ENCODE measurements at regions not wholly inside any gene's neighbourhood (a gene's known extent, or its start where the extent isn't known, plus 50 kb on each side); places are given as distances from the start of the nearest gene placed in this dataset.

DNA sequence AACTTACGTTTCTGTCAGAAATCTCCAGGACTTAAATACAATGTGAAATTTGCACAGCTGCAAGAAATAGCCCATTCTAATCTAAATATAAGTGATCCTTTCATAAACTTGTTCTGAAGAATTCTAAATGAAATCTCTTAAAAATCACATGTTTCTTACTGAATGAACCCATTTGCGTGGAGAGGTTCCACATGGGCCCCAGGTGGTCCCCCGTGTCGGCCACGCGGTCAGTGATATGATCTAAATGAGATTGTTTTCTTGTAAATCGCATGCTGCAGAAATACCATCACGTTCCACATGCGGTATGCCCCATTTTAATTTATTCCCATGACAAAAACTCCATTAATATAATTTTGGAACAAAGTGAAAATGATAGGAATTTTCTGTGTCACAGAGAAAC lies 818.9 kb upstream of the SLC35B3 start:
- TF ChIP-seq REST (IDR thresholded peaks at IDR 0.05; ENCODE audit: insufficient read depth in 1 of 2, low read depth in 2 of 2, low read length in 2 of 2) (no peak), SIN3A (IDR thresholded peaks at IDR 0.05; ENCODE audit: borderline replicate concordance, insufficient read depth, low read length) (no peak), TAF1 (IDR thresholded peaks at IDR 0.05; ENCODE audit: borderline replicate concordance, insufficient read depth, low read length) (no peak), POLR2AphosphoS5 (IDR thresholded peaks at IDR 0.05; ENCODE audit: low read depth, low read length) (no peak), FOXP2 (optimal IDR thresholded peaks at IDR 0.05; ENCODE audit: borderline replicate concordance, extremely low read depth, extremely low read length, insufficient read depth) (no peak)

- TF ChIP-seq POLR2AphosphoS5 (IDR thresholded peaks at IDR 0.05; ENCODE audit: low read depth, low read length) (no peak), TAF1 (IDR thresholded peaks at IDR 0.05; ENCODE audit: borderline replicate concordance, insufficient read depth, low read length) (no peak), FOXP2 (optimal IDR thresholded peaks at IDR 0.05; ENCODE audit: borderline replicate concordance, extremely low read depth, extremely low read length, insufficient read depth) (no peak), SIN3A (IDR thresholded peaks at IDR 0.05; ENCODE audit: borderline replicate concordance, insufficient read depth, low read length) (no peak), REST (IDR thresholded peaks at IDR 0.05; ENCODE audit: insufficient read depth in 1 of 2, low read depth in 2 of 2, low read length in 2 of 2) (no peak)
Observed at GRCh38 chr6:9252799-9253198, 817.5 kb upstream of the SLC35B3 start.

DNA sequence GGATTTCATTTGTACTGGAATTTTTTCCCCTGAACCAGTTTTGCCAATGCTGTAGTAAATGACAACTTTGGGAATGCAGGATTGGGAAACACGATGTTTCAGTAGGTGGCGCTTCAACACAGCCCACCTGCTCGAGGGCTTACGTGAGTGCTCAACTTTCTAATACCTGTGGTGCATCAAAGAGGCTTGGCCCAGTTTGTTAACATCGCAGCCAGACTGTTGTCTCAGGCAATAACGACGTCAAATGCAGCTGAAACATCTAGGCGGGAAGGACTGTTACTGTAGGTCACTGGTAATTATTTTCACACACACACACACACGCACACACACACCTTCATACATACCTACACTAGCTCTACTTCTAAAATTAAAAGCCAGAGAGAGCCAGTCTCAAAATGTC lies 815.5 kb upstream of the SLC35B3 start:
- no peak for TF ChIP-seq TAF1 (IDR thresholded peaks at IDR 0.05; ENCODE audit: borderline replicate concordance, insufficient read depth, low read length)

- TF ChIP-seq FOXP2 (optimal IDR thresholded peaks at IDR 0.05; ENCODE audit: borderline replicate concordance, extremely low read depth, extremely low read length, insufficient read depth), result no peak
- no peak for TF ChIP-seq SIN3A (IDR thresholded peaks at IDR 0.05; ENCODE audit: borderline replicate concordance, insufficient read depth, low read length)
- TF ChIP-seq REST (IDR thresholded peaks at IDR 0.05; ENCODE audit: insufficient read depth in 1 of 2, low read depth in 2 of 2, low read length in 2 of 2), result no peak
- no peak for TF ChIP-seq POLR2AphosphoS5 (IDR thresholded peaks at IDR 0.05; ENCODE audit: low read depth, low read length)
- no peak for TF ChIP-seq TAF1 (IDR thresholded peaks at IDR 0.05; ENCODE audit: borderline replicate concordance, insufficient read depth, low read length)
Observed at GRCh38 chr6:9248133-9248532, 812.8 kb upstream of the SLC35B3 start.

- TF ChIP-seq POLR2AphosphoS5 (IDR thresholded peaks at IDR 0.05; ENCODE audit: low read depth, low read length) (no peak), REST (IDR thresholded peaks at IDR 0.05; ENCODE audit: insufficient read depth in 1 of 2, low read depth in 2 of 2, low read length in 2 of 2) (no peak), FOXP2 (optimal IDR thresholded peaks at IDR 0.05; ENCODE audit: borderline replicate concordance, extremely low read depth, extremely low read length, insufficient read depth) (no peak), SIN3A (IDR thresholded peaks at IDR 0.05; ENCODE audit: borderline replicate concordance, insufficient read depth, low read length) (no peak), TAF1 (IDR thresholded peaks at IDR 0.05; ENCODE audit: borderline replicate concordance, insufficient read depth, low read length) (no peak)
Observed at GRCh38 chr6:9240861-9241260, 805.5 kb upstream of the SLC35B3 start.

Measured in PFSK-1 (cell line).